ENCODE measurements at regions not wholly inside any gene's neighbourhood (a gene's known extent, or its start where the extent isn't known, plus 50 kb on each side); places are given as distances from the start of the nearest gene placed in this dataset.
A peak's percentile ranks its signal among the peaks of the same experiment; 100 is the strongest.

DNA sequence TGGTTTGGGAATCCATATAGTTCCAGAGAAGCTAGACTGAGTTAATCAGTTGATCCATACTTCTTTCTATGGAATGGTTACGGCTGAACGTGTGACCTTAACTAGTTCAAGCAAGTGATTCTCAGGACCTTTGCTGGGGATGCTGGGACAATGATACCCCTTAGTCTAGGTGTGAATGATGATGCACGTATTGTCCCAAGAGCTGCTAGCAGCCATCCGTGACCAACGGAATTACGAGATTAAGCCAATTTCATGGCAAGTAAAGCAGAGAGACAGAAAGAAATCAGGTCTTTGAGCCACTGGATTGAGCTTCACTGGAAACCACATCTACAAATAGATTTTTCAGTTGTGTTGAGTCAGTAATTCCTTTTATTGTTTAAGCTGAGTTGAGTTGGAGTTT lies 99.2 kb upstream of the LIFR start:
- no peak overlapping the region for H4K5ac ChIP-seq (ENCODE audit: insufficient read length, low read depth, low read length)
- no peak overlapping the region for H3K9ac ChIP-seq (ENCODE audit: extremely low read depth, insufficient read length, low read length)
- no peak overlapping the region for H2AFZ ChIP-seq (ENCODE audit: low read length)
- H2BK120ac ChIP-seq (ENCODE audit: low read depth, low read length, poor library complexity, severe bottlenecking), result no peak overlapping the region
- no peaks in the 10 kb centered on the region for H4K20me1 ChIP-seq (ENCODE audit: control insufficient read depth, insufficient read depth, insufficient read length)
- Mint-ChIP-seq H3K36me3 (ENCODE audit: insufficient read depth in 1 of 3, low read depth in 3 of 3) (no peaks in the 10 kb centered on the region), H3K27ac (no peak overlapping the region), H3K4me3 (no peak overlapping the region), H3K9me3 (no peaks in the 10 kb centered on the region; a peak in 1 of 5 replicates), H3K4me1 (peaks cover 20 to 22% of the 10 kb centered on the region in 2 experiments), H3K27me3 (ENCODE audit: low read depth) (peaks cover 6% of the 10 kb centered on the region; the same call in 1 of the 2 replicates)
- no peak overlapping the region for H3K23ac ChIP-seq (ENCODE audit: insufficient read length, low read depth, low read length)
- H3K79me1 ChIP-seq (ENCODE audit: insufficient read depth, low read depth, low read length, poor library complexity, severe bottlenecking), result no peaks in the 10 kb centered on the region
- H3K4me1 ChIP-seq (ENCODE audit: insufficient read depth, low read length), result no peaks in the 10 kb centered on the region; the same call in 1 of the 2 replicates
- TF ChIP-seq, protein P1, sequence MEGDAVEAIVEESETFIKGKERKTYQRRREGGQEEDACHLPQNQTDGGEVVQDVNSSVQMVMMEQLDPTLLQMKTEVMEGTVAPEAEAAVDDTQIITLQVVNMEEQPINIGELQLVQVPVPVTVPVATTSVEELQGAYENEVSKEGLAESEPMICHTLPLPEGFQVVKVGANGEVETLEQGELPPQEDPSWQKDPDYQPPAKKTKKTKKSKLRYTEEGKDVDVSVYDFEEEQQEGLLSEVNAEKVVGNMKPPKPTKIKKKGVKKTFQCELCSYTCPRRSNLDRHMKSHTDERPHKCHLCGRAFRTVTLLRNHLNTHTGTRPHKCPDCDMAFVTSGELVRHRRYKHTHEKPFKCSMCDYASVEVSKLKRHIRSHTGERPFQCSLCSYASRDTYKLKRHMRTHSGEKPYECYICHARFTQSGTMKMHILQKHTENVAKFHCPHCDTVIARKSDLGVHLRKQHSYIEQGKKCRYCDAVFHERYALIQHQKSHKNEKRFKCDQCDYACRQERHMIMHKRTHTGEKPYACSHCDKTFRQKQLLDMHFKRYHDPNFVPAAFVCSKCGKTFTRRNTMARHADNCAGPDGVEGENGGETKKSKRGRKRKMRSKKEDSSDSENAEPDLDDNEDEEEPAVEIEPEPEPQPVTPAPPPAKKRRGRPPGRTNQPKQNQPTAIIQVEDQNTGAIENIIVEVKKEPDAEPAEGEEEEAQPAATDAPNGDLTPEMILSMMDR (conservative IDR thresholded peaks at IDR 0.05), result no peak
- H2BK20ac ChIP-seq (ENCODE audit: low read depth, low read length, poor library complexity, severe bottlenecking), result peak overlapping the region; percentile 60
- no peak overlapping the region for H2BK12ac ChIP-seq (ENCODE audit: insufficient read length, low read depth, low read length)
- no peaks in the 10 kb centered on the region for H3K9me3 ChIP-seq (ENCODE audit: control insufficient read depth, low read depth, low read length)
- no peaks in the 10 kb centered on the region for H3K27me3 ChIP-seq (ENCODE audit: insufficient read depth, low read length)
- no peak overlapping the region for H3K27ac ChIP-seq (ENCODE audit: insufficient read length, low read depth, low read length)
- H3K56ac ChIP-seq (ENCODE audit: insufficient read length, low read depth, low read length), result no peak overlapping the region
- no peak overlapping the region for H2BK15ac ChIP-seq (ENCODE audit: low read depth, low read length)
- no peak for DNase-seq
- no peak overlapping the region for H2AK5ac ChIP-seq (ENCODE audit: insufficient read length, low read length)
- H2BK5ac ChIP-seq (ENCODE audit: insufficient read length, low read length), result no peak overlapping the region
- H3K18ac ChIP-seq (ENCODE audit: insufficient read length, low read depth, low read length), result no peak overlapping the region
- no peak overlapping the region for H3K4ac ChIP-seq (ENCODE audit: low read depth, low read length)
- no peak overlapping the region for H4K91ac ChIP-seq (ENCODE audit: insufficient read length, low read depth, low read length)
- no peaks in the 10 kb centered on the region for H3K23me2 ChIP-seq (ENCODE audit: insufficient read length, low read depth, low read length, poor library complexity, severe bottlenecking)
- no peak overlapping the region for H4K8ac ChIP-seq (replicated peaks; ENCODE audit: insufficient read length, low read depth, low read length)
- no peak overlapping the region for H3K4me2 ChIP-seq (ENCODE audit: insufficient read depth, insufficient read length, low read length)
- H3K14ac ChIP-seq (ENCODE audit: insufficient read depth, low read length), result no peak overlapping the region
- H3K79me2 ChIP-seq (ENCODE audit: insufficient read depth, low read length), result no peaks in the 10 kb centered on the region
- no peak overlapping the region for H3T11ph ChIP-seq (ENCODE audit: low read length)
- no CpG with 5 or more reads among the region's 6 CpGs for WGBS (ENCODE audit: extremely low coverage, insufficient read length, low lambda C conversion rate)

Measured in H9 (cell line).